Mammary epithelial cell (primary cell): ENCODE measurements at regions not wholly inside any gene's neighbourhood (a gene's known extent, or its start where the extent isn't known, plus 50 kb on each side); places are given as distances from the start of the nearest gene placed in this dataset.

ENCODE experiments used
- CTCF ChIP-seq, 2 donors: IDR thresholded peaks in 1 of 2; conservative IDR thresholded peaks in 1 of 2; 2 replicates each; pipeline ENCODE4 v1.5.1; 2011 to 2012; ENCODE audit warnings: inconsistent platforms in 2 of 2, low read length in 2 of 2, mild to moderate bottlenecking in 2 of 2, control low read depth in 1 of 2, low read depth in 1 of 2; ENCODE audit not compliant: insufficient read depth in 1 of 2; ENCODE audit errors: extremely low read depth in 1 of 2
- EZH2 ChIP-seq: IDR thresholded peaks from 2 replicates; pipeline ENCODE4 v1.6.1; 2012; ENCODE audit warnings: low read length, inconsistent platforms, borderline replicate concordance

- TF ChIP-seq CTCF (conservative IDR thresholded peaks at IDR 0.05 in 1 of 2, IDR thresholded peaks at IDR 0.05 in 1 of 2; ENCODE audit: extremely low read depth in 1 of 2, insufficient read depth in 1 of 2, low read depth in 1 of 2, low read length in 2 of 2) (no peak), EZH2 (no peak)
These were observed 366.2 kb upstream of the VWC2 start for GRCh38 chr7:49407205-49407604.
